Spleen (tissue), 11 donors: ENCODE measurements at regions not wholly inside any gene's neighbourhood (a gene's known extent, or its start where the extent isn't known, plus 50 kb on each side); places are given as distances from the start of the nearest gene placed in this dataset.
"Not testable (repeated sequence)": the region's sequence is repeated elsewhere in the genome, so short reads cannot be mapped to it uniquely, and the experiment has no call there.

ENCODE experiments used
- DNase-seq: peaks from one replicate; pipeline ENCODE4 v3.0.0-alpha.2; 2020
- H3K27ac ChIP-seq, 8 donors: fragments of 200-600 bp; sonication (generic) in 7 of 8; 1 replicate in 4 of 8; 2 replicates in 4 of 8; pipeline versions ENCODE4 v1.5.0 to v1.8.0; 2016 to 2021; ENCODE audit warnings: inconsistent platforms in 4 of 8, mild to moderate bottlenecking in 4 of 8, moderate library complexity in 1 of 8
- H3K27me3 ChIP-seq, 7 donors: fragments of 200-600 bp; sonication (generic) in 6 of 7; replicated peaks in 1 of 7; 1 replicate in 4 of 7; 2 replicates in 3 of 7; pipeline versions ENCODE4 v1.5.0 to v1.8.0; 2016 to 2021; ENCODE audit warnings: inconsistent platforms in 3 of 7, mild to moderate bottlenecking in 1 of 7
- H3K36me3 ChIP-seq, 6 donors: fragments of 200-600 bp; sonication (generic) in 5 of 6; 1 replicate in 4 of 6; 2 replicates in 2 of 6; pipeline versions ENCODE4 v1.5.0 to v1.8.0; 2016 to 2021; ENCODE audit warnings: inconsistent platforms in 2 of 6
- H3K4me1 ChIP-seq, 6 donors: fragments of 200-600 bp; sonication (generic) in 5 of 6; 1 replicate in 3 of 6; 2 replicates in 3 of 6; pipeline versions ENCODE4 v1.5.0 to v1.8.0; 2016 to 2021; ENCODE audit warnings: inconsistent platforms in 3 of 6
- H3K4me3 ChIP-seq, 8 donors: fragments of 200-600 bp; sonication (generic) in 7 of 8; 1 replicate in 4 of 8; 2 replicates in 4 of 8; pipeline versions ENCODE4 v1.5.0 to v1.8.0; 2016 to 2021; ENCODE audit warnings: inconsistent platforms in 4 of 8, mild to moderate bottlenecking in 4 of 8, moderate library complexity in 2 of 8
- H3K9me3 ChIP-seq, 8 donors: fragments of 200-600 bp; sonication (generic) in 7 of 8; 1 replicate in 4 of 8; 2 replicates in 4 of 8; pipeline versions ENCODE4 v1.5.0 to v1.8.0; 2016 to 2021; ENCODE audit warnings: inconsistent platforms in 4 of 8
- POLR2A ChIP-seq, 3 donors: fragments of 450-650 bp; IDR thresholded peaks; one replicate each; pipeline ENCODE4 v1.5.1; 2017; ENCODE audit warnings: antibody characterized with exemption in 3 of 3, mild to moderate bottlenecking in 1 of 3
- POLR2AphosphoS5 ChIP-seq, 3 donors: sonication (generic); formaldehyde crosslinking; IDR thresholded peaks; one replicate each; pipeline ENCODE4 v1.5.1; 2017; ENCODE audit warnings: antibody characterized with exemption in 3 of 3
- WGBS, 5 donors: extraction: QIAGEN DNeasy Blood & Tissue Kit in 3 of 5; methylation state at CpG; one replicate each; pipeline versions ENCODE4 v1.1.5 to v1.1.7; 2013 to 2018; 5-methylcytosine and 5-hydroxymethylcytosine counted together
- intact Hi-C: fragments of 100-400 bp; cut with DNase I; formaldehyde crosslinking; loops from one replicate; pipeline ENCODE4 v1.15.0; 2023; ENCODE audit warnings: low total_unique reads
- TF ChIP-seq, protein P1 (sequence below), 11 experiments: fragments of 200-600 bp in 7 of 11; fragments of 450-650 bp in 4 of 11; sonication (generic) in 4 of 11; IDR thresholded peaks in 8 of 11; conservative IDR thresholded peaks in 3 of 11; 1 replicate in 7 of 11; 2 replicates in 4 of 11; pipeline versions ENCODE4 v1.4.0 to v1.8.0; 2016 to 2021; ENCODE audit warnings: antibody characterized with exemption in 11 of 11, inconsistent platforms in 4 of 11, mild to moderate bottlenecking in 1 of 11
- donor health status: healthy with polysubstance abuse.
- donor health status: DM: no; HTN: no; CAD: no; lungs with moderate emphysema.
- donor health status: DM: no; HTN: no; CAD: no.
- donor health status: Bipolar disorder and iron deficiency.
- donor health status: healthy.
- donor health status: DM: no; HTN: no; CAD: no.
- donor health status: DM: yes; HTN: yes; CAD: no.

DNA sequence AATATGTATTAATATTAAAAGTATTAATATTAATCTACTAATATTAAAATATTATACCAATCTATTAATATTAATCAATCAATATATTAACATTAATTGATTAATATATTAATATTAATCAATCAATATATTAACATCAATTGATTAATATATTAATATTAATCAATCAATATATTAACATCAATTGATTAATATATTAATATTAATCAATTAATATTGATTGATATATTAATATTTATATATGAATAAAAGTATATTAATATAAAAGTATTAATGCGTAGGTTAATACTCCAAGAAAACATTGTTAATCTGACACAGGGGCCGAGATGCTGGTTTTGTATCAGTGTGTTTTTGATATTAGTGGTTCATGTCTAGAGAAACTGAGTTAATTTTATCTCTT is 1430.1 kb upstream of the SEL1L start:
- no peaks in the 10 kb centered on the region for H3K36me3 ChIP-seq
- intact Hi-C loops = no loop called here
- TF ChIP-seq, protein P1, sequence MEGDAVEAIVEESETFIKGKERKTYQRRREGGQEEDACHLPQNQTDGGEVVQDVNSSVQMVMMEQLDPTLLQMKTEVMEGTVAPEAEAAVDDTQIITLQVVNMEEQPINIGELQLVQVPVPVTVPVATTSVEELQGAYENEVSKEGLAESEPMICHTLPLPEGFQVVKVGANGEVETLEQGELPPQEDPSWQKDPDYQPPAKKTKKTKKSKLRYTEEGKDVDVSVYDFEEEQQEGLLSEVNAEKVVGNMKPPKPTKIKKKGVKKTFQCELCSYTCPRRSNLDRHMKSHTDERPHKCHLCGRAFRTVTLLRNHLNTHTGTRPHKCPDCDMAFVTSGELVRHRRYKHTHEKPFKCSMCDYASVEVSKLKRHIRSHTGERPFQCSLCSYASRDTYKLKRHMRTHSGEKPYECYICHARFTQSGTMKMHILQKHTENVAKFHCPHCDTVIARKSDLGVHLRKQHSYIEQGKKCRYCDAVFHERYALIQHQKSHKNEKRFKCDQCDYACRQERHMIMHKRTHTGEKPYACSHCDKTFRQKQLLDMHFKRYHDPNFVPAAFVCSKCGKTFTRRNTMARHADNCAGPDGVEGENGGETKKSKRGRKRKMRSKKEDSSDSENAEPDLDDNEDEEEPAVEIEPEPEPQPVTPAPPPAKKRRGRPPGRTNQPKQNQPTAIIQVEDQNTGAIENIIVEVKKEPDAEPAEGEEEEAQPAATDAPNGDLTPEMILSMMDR (IDR thresholded peaks at IDR 0.05 in 8 of 11, conservative IDR thresholded peaks at IDR 0.05 in 3 of 11) = no peak
- no peaks in the 10 kb centered on the region for H3K27me3 ChIP-seq
- WGBS, 5 donors = 82 to 95% (median 87%) methylated on average over 2 of the region's 2 CpGs
- H3K9me3 ChIP-seq = peaks cover 0 to 14% (median 0%) of the 10 kb centered on the region in 8 donors
- H3K27ac ChIP-seq = no peak overlapping the region
- no peaks in the 10 kb centered on the region for H3K4me1 ChIP-seq
- H3K4me3 ChIP-seq = no peak overlapping the region
- DNase-seq = no peak

- Histone ChIP-seq H3K27me3 (no peaks in the 10 kb centered on the region), H3K4me1 (no peaks in the 10 kb centered on the region), H3K36me3 (no peaks in the 10 kb centered on the region), H3K27ac (no peak overlapping the region), H3K4me3 (no peak overlapping the region), H3K9me3 (peaks cover 0 to 18% (median 2%) of the 10 kb centered on the region in 8 donors)
- DNase-seq = no peak
- WGBS, 5 donors = 51 to 72% (median 68%) methylated on average over 5 of the region's 5 CpGs
- TF ChIP-seq POLR2A (IDR thresholded peaks at IDR 0.05) (no peak), POLR2AphosphoS5 (IDR thresholded peaks at IDR 0.05) (no peak)
- TF ChIP-seq, protein P1 (IDR thresholded peaks at IDR 0.05 in 8 of 11, conservative IDR thresholded peaks at IDR 0.05 in 3 of 11) = no peak
- intact Hi-C loops = no loop called here
Measured at GRCh38 chr14:82987502-82988124, 1454.0 kb upstream of the SEL1L start.

DNA sequence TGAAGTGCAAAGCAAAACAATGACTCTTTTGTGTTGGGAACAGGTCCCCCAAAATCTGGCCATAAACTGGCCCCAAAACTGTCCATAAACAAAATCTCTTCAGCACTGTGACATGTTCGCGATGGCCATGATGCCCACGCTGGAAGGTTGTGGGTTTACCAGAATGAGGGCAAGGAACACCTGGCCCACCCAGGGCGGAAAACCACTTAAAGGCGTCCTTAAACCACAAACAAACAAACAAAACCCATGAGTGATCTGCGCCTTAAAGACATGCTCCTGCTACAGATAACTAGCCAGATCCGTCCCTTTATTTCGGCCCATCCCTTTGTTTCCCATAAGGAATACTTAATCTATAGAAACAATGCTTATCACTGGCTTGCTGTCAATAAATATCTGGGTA is 1460.9 kb upstream of the SEL1L start:
- intact Hi-C loops = not testable (repeated sequence)

GRCh38 chr14:82999802-83000201 is 1466.1 kb upstream of the SEL1L start:
- H3K9me3 ChIP-seq = peaks cover 0 to 5% (median 0%) of the 10 kb centered on the region in 8 donors
- no peak for DNase-seq
- intact Hi-C loops = no loop called here
- H3K27ac ChIP-seq = no peak overlapping the region
- H3K36me3 ChIP-seq = no peaks in the 10 kb centered on the region
- no peak overlapping the region for H3K4me3 ChIP-seq
- TF ChIP-seq POLR2AphosphoS5 (IDR thresholded peaks at IDR 0.05) = no peak
- H3K27me3 ChIP-seq = no peaks in the 10 kb centered on the region
- H3K4me1 ChIP-seq = no peaks in the 10 kb centered on the region

More for the DNA sequence above, 1460.9 kb upstream of the SEL1L start:
- H3K4me3 ChIP-seq, DNase-seq, H3K4me1 ChIP-seq, H3K36me3 ChIP-seq, H3K9me3 ChIP-seq, H3K27ac ChIP-seq, H3K27me3 ChIP-seq: not testable (repeated sequence)
- 88 to 93% (median 90%) methylated on average over 8 of the region's 8 CpGs for WGBS, 5 donors

- Histone ChIP-seq H3K4me3 (no peak overlapping the region), H3K9me3 (peaks cover 0 to 36% (median 15%) of the 10 kb centered on the region in 8 donors), H3K27me3 (no peaks in the 10 kb centered on the region), H3K4me1 (no peaks in the 10 kb centered on the region), H3K36me3 (no peaks in the 10 kb centered on the region), H3K27ac (no peak overlapping the region)
- DNase-seq = no peak
- intact Hi-C loops = no loop called here
- TF ChIP-seq POLR2A (IDR thresholded peaks at IDR 0.05) (no peak), POLR2AphosphoS5 (IDR thresholded peaks at IDR 0.05) (no peak)
- TF ChIP-seq, protein P1 (IDR thresholded peaks at IDR 0.05 in 8 of 11, conservative IDR thresholded peaks at IDR 0.05 in 3 of 11) = no peak
- 68 to 82% (median 74%) methylated on average over 2 of the region's 2 CpGs for WGBS, 5 donors
Measured at GRCh38 chr14:83004456-83005006, 1470.9 kb upstream of the SEL1L start.
